Glomerular endothelial cell (primary cell): ENCODE measurements at regions not wholly inside any gene's neighbourhood (a gene's known extent, or its start where the extent isn't known, plus 50 kb on each side); places are given as distances from the start of the nearest gene placed in this dataset.
"Not testable (repeated sequence)": the region's sequence is repeated elsewhere in the genome, so short reads cannot be mapped to it uniquely, and the experiment has no call there.

ENCODE experiments used
- DNase-seq: peaks from one replicate; pipeline ENCODE4 v3.0.0-alpha.2; 2011; ENCODE audit warnings: low read depth, low spot score; ENCODE audit errors: extremely low read depth

DNA sequence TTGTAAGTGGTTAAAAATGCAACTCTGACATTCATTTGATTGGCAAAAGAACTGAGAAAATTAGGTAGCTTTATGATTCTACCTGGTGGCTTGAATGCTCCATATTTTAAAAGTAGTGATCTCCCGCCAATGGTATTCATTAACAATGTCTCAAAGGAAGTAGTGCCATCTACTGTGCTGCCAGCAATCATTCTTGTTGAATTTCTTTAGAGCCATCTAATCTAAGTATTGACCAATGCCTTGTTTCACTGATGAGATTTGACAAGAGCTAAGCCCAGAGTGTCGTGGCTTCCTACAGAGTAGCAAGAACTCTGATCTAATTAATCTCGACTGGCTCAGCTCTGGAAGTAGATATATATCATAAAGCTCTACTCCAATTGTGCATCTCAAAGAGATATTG is 696.7 kb downstream of the C6orf118 start:
- DNase-seq: no peak

GRCh38 chr6:164610859-164611258 is 698.5 kb downstream of the C6orf118 start:
- DNase-seq: not testable (repeated sequence)

DNA sequence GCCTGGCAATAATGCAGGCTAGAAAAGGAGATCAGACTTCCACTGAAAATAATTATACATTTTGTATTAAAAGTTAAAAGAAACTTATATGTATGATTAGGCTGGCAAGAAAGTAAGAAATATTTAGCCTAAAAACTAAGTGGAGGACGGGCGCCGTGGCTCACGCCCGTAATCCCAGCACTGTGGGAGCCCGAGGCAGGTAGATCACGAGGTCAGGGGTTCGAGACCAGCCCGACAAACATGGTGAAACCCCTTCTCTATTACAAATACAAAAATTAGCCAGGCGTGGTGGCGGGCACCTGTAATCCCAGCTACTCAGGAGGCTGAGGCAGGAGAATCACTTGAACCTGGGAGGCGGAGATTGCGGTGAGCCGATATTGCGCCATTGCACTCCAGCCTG is 707.0 kb downstream of the C6orf118 start:
- not testable (repeated sequence) for DNase-seq

- no peak for DNase-seq
These were observed 727.8 kb downstream of the C6orf118 start for GRCh38 chr6:164581563-164581962.

DNA sequence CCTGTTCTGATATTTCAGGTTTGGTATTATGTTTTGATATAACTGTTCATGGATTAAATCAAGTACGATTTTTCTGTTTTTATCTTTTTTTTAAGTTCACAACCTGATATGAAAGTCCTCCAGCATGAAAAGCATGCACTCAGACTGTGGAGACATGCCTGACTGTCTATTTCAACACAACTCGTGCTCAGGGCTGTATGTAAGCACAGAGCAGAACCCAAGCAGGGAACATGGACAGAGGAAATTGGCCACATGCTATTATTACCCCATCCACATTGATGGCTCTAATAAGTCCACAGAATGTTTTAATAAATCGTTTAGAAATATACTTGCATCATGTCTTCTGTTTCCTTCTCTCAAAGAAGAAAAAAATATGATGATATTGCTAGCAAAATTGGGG is 730.4 kb downstream of the C6orf118 start:
- no peak for DNase-seq

DNA sequence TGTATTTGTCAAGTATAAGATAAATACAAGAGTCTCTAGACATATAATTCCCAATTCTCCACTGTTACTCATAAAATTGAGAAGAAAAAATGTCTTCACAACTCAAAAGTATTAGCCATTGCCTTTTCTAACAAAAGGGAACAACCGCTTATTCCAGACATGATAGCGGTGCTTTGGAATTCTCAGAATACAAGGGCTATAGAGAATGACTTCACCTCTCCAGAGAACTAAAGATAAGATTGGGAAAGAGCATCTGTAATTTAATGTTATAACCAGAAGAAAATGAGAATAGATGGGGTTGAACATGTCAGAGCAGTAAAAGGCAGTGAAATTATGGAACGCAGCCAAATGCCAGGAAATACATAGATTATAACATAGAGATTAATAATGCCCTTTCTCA is 730.8 kb downstream of the C6orf118 start:
- DNase-seq: no peak

GRCh38 chr6:164570801-164571200 is 738.6 kb downstream of the C6orf118 start:
- no peak for DNase-seq

DNA sequence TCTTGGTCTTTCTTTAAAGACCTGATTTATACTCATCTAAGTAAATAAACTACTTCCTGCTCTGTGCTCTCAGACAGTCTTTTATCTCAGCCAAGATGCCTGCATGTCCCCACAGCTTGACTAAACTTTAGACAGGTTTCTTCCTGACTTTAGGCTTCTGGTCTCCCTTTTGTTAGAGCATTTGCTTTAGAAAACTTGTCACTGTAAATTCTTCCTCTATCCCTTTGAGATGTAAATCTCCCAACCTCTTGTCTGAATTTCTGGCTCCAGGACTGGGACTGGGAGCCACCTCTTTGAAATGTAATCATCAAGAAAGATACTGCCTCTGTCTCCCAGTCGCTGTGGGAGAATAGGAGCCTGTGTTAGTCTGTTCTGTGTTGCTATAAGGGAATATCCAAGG is 739.9 kb downstream of the C6orf118 start:
- no peak for DNase-seq

DNA sequence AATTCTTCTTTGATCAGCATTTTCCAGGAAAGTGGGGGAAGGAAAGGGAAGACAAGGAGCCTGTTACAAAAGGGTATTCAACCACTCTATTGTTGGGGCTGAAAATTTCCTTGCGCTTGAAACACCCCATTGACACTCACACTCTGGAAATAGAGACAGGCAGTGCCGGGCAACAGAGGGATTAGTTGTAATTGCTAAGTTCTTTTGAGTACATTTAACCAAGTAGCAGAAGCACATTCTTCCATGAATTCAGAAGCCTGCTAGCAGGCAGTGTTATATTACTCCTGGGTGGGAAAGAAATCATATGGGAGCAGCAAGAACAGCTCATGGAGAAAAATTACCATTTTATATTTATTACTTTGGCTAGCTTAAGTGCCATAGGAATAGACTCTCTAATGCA is 745.5 kb downstream of the C6orf118 start:
- no peak for DNase-seq

- DNase-seq: no peak
These were observed 747.7 kb downstream of the C6orf118 start for GRCh38 chr6:164561656-164562055.

- no peak for DNase-seq
These were observed 754.5 kb downstream of the C6orf118 start for GRCh38 chr6:164554700-164555476.

DNA sequence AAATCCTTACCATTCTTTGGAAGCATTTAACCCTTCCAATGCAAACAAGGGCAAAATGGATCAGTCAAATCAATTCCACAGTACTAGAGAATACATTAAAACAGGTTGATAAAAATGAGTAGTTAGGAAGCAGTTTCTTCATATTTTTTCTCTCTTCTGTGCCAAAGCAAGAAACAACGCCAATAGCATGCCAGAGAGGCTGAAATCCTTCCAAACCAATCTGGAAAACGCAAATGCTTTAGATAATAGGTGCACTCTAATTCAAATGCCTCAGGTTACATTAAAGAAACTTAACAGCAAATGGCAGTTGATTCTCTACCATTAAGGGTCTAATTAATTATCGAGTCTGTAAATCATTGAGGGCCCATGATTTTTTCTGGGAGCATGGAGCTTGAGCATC is 755.2 kb downstream of the C6orf118 start:
- DNase-seq: no peak

GRCh38 chr6:164551706-164552105 is 757.7 kb downstream of the C6orf118 start:
- no peak for DNase-seq

- DNase-seq: no peak
These were observed 762.3 kb downstream of the C6orf118 start for GRCh38 chr6:164547076-164547475.

DNA sequence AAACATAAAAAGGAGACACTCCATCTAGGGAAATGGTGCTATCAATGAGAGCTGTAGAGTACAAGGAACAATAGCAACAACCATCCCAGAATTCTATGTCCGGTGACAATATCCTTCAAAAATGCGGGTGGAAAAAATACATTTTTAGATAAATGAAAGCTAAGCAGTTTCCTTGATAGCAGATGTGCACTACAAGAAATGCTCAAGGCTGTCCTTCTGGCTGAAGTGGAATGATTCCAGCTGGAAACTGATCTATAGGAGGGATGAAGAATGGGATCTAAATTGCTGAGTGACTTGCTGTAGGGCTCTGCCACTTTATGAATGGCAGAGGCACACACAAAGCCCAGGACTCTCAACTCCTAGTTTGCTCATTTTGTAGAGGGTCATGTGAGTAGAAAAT is 763.1 kb downstream of the C6orf118 start:
- no peak for DNase-seq

- no peak for DNase-seq
These were observed 775.2 kb downstream of the C6orf118 start for GRCh38 chr6:164534070-164534766.

GRCh38 chr6:164533045-164533362 is 776.4 kb downstream of the C6orf118 start:
- DNase-seq: no peak

DNA sequence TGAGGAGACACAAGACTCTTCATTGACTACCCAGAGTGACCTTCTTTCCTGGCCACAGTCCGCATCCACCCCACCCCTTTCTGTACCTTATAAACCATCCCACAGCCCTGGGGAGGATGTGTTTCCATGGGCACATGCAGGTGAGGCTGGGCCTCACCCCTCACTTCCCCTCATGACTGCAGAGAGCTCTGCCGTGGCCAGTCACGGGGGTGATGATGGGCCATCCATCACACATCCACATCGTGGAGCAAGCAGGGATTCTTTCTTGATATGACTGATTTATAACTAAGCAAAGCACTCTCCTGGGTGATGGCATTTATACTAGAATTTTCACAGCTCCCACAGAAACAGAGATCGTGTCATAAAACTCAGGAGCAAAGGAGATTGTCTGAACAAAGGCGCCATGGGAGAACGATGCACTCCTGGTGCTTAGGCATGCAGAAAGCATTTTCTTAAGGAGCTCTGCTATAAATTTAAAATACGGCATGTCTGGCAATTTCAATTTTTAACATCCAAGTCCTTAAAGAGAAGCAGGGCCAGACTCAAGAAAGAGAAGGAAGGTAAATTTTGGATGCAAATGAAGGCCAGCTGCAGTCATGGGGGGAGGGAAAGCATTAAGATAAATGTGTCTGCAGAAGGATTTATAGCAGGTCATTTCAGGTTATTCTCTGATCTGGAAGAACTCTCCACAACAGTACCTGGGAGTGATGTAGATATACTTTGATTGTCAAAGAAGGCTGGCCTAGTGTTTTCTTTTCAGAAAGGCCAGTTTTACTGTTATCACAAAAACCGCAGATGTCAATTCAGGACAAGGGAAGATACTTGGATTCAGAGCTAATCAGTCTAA is 777.0 kb downstream of the C6orf118 start:
- no peak for DNase-seq

DNA sequence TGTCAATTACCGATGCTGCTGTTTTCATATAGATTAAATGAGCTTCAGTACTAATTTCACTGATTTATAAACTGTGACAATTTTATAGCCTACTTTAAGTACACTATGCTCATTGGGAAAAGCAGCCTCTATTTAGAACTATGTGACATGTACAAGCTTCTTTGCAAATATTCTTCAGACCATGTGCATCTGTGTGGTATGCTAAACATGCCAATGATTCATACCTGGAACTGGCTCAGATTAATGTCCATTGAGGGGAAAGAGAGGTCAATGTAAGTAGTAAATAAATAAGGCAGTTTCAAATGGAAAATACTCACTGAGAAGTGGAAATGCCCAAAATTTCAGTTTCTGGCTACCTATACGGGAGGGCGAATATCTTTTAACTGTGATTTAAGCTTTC is 777.7 kb downstream of the C6orf118 start:
- no peak for DNase-seq

DNA sequence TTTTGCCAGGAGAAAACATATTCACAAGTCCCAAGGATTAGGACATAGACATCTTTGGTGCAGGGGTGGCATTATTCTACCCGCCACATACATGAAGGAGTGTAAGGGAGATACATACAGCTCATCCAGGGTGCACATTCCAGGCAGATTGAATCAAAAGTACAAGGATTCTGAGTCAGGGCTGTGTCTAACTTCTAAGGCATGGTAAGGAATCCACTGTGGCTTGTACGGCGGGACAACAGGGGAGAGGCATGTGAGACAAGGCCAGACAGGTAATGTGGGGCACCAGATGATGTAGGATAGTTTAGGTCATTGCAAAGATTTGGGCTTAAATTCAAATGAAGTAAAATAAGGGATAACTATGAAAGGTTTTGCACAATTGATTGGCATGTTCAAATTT is 780.9 kb downstream of the C6orf118 start:
- no peak for DNase-seq

GRCh38 chr6:164523087-164523654 is 786.2 kb downstream of the C6orf118 start:
- no peak for DNase-seq
